A673 (cell line): ENCODE measurements at regions not wholly inside any gene's neighbourhood (a gene's known extent, or its start where the extent isn't known, plus 50 kb on each side); places are given as distances from the start of the nearest gene placed in this dataset.

Source experiments
- EZH2 ChIP-seq: fragments of 200-600 bp; sonication (generic); IDR thresholded peaks from 2 replicates; pipeline ENCODE4 v1.6.1; 2017; ENCODE audit warnings: borderline replicate concordance, low read depth, mild to moderate bottlenecking, mixed read lengths, antibody characterized with exemption, low read length; ENCODE audit not compliant: poor library complexity, severe bottlenecking
- TF ChIP-seq, protein P1 (sequence below): fragments of 300-800, 200-600 bp; sonication (generic); conservative IDR thresholded peaks from 2 replicates; pipeline ENCODE4 v1.5.1; 2017; ENCODE audit warnings: low read depth, mild to moderate bottlenecking, antibody characterized with exemption, low read length, moderate library complexity, mixed read lengths

DNA sequence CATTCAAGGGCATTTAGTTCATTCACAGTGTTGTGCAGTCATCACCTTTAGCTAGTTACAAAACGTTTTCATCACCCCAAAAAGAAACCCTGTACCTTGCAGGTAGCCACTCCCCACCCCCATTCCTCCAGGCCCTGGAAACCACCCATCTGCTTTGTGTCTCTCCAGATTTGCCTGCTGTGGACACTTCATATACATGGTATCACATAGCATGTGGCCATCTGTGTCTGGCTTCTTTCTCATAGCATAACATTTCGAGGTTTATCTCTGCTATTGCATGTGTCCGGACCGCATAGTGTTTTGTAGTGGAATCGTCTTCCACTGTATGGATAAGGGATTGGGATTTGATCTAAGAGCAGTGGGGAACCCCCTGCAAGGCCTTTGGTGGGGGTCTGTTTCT, 143.1 kb downstream of the AACS start:
- TF ChIP-seq, protein P1, sequence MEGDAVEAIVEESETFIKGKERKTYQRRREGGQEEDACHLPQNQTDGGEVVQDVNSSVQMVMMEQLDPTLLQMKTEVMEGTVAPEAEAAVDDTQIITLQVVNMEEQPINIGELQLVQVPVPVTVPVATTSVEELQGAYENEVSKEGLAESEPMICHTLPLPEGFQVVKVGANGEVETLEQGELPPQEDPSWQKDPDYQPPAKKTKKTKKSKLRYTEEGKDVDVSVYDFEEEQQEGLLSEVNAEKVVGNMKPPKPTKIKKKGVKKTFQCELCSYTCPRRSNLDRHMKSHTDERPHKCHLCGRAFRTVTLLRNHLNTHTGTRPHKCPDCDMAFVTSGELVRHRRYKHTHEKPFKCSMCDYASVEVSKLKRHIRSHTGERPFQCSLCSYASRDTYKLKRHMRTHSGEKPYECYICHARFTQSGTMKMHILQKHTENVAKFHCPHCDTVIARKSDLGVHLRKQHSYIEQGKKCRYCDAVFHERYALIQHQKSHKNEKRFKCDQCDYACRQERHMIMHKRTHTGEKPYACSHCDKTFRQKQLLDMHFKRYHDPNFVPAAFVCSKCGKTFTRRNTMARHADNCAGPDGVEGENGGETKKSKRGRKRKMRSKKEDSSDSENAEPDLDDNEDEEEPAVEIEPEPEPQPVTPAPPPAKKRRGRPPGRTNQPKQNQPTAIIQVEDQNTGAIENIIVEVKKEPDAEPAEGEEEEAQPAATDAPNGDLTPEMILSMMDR: no peak
- no peak for TF ChIP-seq EZH2
